SU-DHL-6 (cell line): ENCODE measurements at regions not wholly inside any gene's neighbourhood (a gene's known extent, or its start where the extent isn't known, plus 50 kb on each side); places are given as distances from the start of the nearest gene placed in this dataset.

ENCODE experiments used
- EZH2phosphoT487 ChIP-seq: fragments of 200-600 bp; sonication (generic), shearing (Covaris generic); conservative IDR thresholded peaks from 2 replicates; pipeline ENCODE4 v1.6.1; 2018; ENCODE audit warnings: mild to moderate bottlenecking, antibody characterized with exemption, low read length, moderate library complexity, mixed read lengths
- TF ChIP-seq, protein P1 (sequence below): fragments of 200-600 bp; sonication (generic); IDR thresholded peaks from one replicate; pipeline ENCODE4 v1.5.1; 2017; ENCODE audit warnings: antibody characterized with exemption, mild to moderate bottlenecking, low read length, moderate library complexity; ENCODE audit not compliant: insufficient read depth, poor library complexity, severe bottlenecking

DNA sequence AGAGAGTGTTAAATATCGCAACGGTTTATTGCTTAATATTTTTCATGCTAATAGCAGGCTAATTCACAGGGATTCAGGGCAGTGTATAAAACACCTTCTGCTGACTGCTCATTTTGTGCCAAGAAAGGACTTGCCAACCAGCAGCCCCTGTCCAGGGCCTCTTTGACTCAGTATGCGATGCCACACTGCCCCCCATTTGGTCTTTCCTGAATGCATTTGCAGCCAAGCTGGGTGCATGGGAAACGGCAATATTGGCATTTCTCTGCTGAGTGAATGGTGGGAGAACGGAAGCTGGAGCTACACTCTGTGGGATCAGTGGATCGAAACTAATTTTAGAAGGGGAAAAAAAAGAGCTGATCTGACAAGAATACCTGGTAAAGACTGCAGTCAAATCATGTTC, 152.9 kb upstream of the C16orf82 start:
- TF ChIP-seq, protein P1, sequence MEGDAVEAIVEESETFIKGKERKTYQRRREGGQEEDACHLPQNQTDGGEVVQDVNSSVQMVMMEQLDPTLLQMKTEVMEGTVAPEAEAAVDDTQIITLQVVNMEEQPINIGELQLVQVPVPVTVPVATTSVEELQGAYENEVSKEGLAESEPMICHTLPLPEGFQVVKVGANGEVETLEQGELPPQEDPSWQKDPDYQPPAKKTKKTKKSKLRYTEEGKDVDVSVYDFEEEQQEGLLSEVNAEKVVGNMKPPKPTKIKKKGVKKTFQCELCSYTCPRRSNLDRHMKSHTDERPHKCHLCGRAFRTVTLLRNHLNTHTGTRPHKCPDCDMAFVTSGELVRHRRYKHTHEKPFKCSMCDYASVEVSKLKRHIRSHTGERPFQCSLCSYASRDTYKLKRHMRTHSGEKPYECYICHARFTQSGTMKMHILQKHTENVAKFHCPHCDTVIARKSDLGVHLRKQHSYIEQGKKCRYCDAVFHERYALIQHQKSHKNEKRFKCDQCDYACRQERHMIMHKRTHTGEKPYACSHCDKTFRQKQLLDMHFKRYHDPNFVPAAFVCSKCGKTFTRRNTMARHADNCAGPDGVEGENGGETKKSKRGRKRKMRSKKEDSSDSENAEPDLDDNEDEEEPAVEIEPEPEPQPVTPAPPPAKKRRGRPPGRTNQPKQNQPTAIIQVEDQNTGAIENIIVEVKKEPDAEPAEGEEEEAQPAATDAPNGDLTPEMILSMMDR, result no peak
- TF ChIP-seq EZH2phosphoT487, result no peak
